Medulla oblongata (tissue), 1 donor: ENCODE measurements at regions not wholly inside any gene's neighbourhood (a gene's known extent, or its start where the extent isn't known, plus 50 kb on each side); places are given as distances from the start of the nearest gene placed in this dataset.
"Not testable (repeated sequence)": the region's sequence is repeated elsewhere in the genome, so short reads cannot be mapped to it uniquely, and the experiment has no call there.

Experiments used
- DNase-seq: peaks from one replicate; pipeline ENCODE4 v3.0.0-alpha.2; 2015; ENCODE audit errors: extremely low spot score

- no peak for DNase-seq
Observed at GRCh38 chr10:4443419-4443818, 382.6 kb upstream of the AKR1E2 start.

GRCh38 chr10:4442296-4442695 is 383.7 kb upstream of the AKR1E2 start:
- no peak for DNase-seq

- DNase-seq = no peak
Observed at GRCh38 chr10:4440260-4440659, 385.7 kb upstream of the AKR1E2 start.

- DNase-seq = peak; percentile 6
Observed at GRCh38 chr10:4437791-4438190, 388.2 kb upstream of the AKR1E2 start.

GRCh38 chr10:4437061-4437460 is 388.9 kb upstream of the AKR1E2 start:
- DNase-seq = no peak

- DNase-seq = no peak
Observed at GRCh38 chr10:4436103-4436502, 389.9 kb upstream of the AKR1E2 start.

GRCh38 chr10:4434516-4435071 is 391.4 kb upstream of the AKR1E2 start:
- no peak for DNase-seq

GRCh38 chr10:4434105-4434504 is 391.9 kb upstream of the AKR1E2 start:
- DNase-seq = no peak

GRCh38 chr10:4431114-4431863 is 394.7 kb upstream of the AKR1E2 start:
- no peak for DNase-seq

GRCh38 chr10:4429571-4429970 is 396.4 kb upstream of the AKR1E2 start:
- no peak for DNase-seq

GRCh38 chr10:4427532-4427931 is 398.5 kb upstream of the AKR1E2 start:
- no peak for DNase-seq

- DNase-seq = no peak
Observed at GRCh38 chr10:4426866-4427265, 399.1 kb upstream of the AKR1E2 start.

- no peak for DNase-seq
Observed at GRCh38 chr10:4409319-4409718, 416.7 kb upstream of the AKR1E2 start.

- DNase-seq = no peak
Observed at GRCh38 chr10:4407783-4408182, 418.2 kb upstream of the AKR1E2 start.

- DNase-seq = no peak
Observed at GRCh38 chr10:4405828-4406227, 420.2 kb upstream of the AKR1E2 start.

- no peak for DNase-seq
Observed at GRCh38 chr10:4403638-4404252, 422.3 kb upstream of the AKR1E2 start.

GRCh38 chr10:4401080-4401479 is 424.9 kb upstream of the AKR1E2 start:
- not testable (repeated sequence) for DNase-seq

- DNase-seq = no peak
Observed at GRCh38 chr10:4399556-4399955, 426.5 kb upstream of the AKR1E2 start.

- DNase-seq = no peak
Observed at GRCh38 chr10:4398602-4399001, 427.4 kb upstream of the AKR1E2 start.

GRCh38 chr10:4397337-4397736 is 428.7 kb upstream of the AKR1E2 start:
- no peak for DNase-seq

GRCh38 chr10:4396401-4397283 is 429.4 kb upstream of the AKR1E2 start:
- DNase-seq = no peak

- no peak for DNase-seq
Observed at GRCh38 chr10:4395731-4396130, 430.3 kb upstream of the AKR1E2 start.
